Peyer's patch (tissue), 4 donors: ENCODE measurements at regions not wholly inside any gene's neighbourhood (a gene's known extent, or its start where the extent isn't known, plus 50 kb on each side); places are given as distances from the start of the nearest gene placed in this dataset.

ENCODE experiments used
- DNase-seq, 3 donors: peaks; one replicate each; pipeline ENCODE4 v3.0.0-alpha.2; 2017 to 2019
- H3K27ac ChIP-seq, 4 donors: fragments of 200-600 bp; sonication (generic); one replicate each; pipeline ENCODE4 v1.5.1; 2016 to 2019
- H3K27me3 ChIP-seq, 2 donors: fragments of 200-600 bp; sonication (generic); one replicate each; pipeline ENCODE4 v1.5.1; 2019
- H3K36me3 ChIP-seq, 3 donors: fragments of 200-600 bp; sonication (generic); one replicate each; pipeline ENCODE4 v1.5.1; 2016 to 2019
- H3K4me1 ChIP-seq, 4 donors: fragments of 200-600 bp; sonication (generic); one replicate each; pipeline ENCODE4 v1.5.1; 2016 to 2019
- H3K4me3 ChIP-seq, 4 donors: fragments of 200-600 bp; sonication (generic); 1 replicate in 3 of 4; 2 replicates in 1 of 4; pipeline ENCODE4 v1.5.1; 2016 to 2019; ENCODE audit warnings: mild to moderate bottlenecking in 1 of 4
- H3K9me3 ChIP-seq, 4 donors: fragments of 200-600 bp; sonication (generic); one replicate each; pipeline ENCODE4 v1.5.1; 2016 to 2019; ENCODE audit warnings: mild to moderate bottlenecking in 1 of 4
- POLR2A ChIP-seq, 2 donors: fragments of 450-650 bp; IDR thresholded peaks; one replicate each; pipeline ENCODE4 v1.5.1; 2017; ENCODE audit warnings: antibody characterized with exemption in 2 of 2, mild to moderate bottlenecking in 2 of 2, moderate library complexity in 2 of 2
- TF ChIP-seq, protein P1 (sequence below), 6 experiments: fragments of 450-650 bp in 4 of 6; fragments of 200-600 bp in 2 of 6; sonication (generic) in 1 of 6; IDR thresholded peaks; one replicate each; pipeline ENCODE4 v1.5.1; 2017 to 2019; ENCODE audit warnings: antibody characterized with exemption in 6 of 6, mild to moderate bottlenecking in 3 of 6, moderate library complexity in 1 of 6

DNA sequence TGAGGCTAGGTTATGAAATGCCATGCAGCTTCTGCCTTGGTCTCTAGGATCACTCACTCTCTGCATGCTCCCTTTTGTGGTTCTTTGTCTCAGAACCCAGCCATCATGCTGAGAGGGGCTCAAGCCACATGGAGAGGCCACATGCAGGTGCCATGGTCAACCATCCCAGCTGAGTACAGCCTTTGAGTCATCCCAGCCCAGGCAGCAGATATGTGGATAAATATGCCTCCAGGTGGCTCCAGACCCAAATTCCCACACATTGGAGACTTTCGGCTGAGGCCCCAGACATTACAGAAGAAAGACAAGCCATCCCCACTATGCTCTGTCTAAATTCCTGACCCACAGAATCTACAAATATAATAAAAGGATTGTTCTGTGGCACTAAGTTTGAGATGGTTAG lies 102.0 kb downstream of the LHX9 start:
- no peak overlapping the region for H3K4me3 ChIP-seq
- TF ChIP-seq, protein P1, sequence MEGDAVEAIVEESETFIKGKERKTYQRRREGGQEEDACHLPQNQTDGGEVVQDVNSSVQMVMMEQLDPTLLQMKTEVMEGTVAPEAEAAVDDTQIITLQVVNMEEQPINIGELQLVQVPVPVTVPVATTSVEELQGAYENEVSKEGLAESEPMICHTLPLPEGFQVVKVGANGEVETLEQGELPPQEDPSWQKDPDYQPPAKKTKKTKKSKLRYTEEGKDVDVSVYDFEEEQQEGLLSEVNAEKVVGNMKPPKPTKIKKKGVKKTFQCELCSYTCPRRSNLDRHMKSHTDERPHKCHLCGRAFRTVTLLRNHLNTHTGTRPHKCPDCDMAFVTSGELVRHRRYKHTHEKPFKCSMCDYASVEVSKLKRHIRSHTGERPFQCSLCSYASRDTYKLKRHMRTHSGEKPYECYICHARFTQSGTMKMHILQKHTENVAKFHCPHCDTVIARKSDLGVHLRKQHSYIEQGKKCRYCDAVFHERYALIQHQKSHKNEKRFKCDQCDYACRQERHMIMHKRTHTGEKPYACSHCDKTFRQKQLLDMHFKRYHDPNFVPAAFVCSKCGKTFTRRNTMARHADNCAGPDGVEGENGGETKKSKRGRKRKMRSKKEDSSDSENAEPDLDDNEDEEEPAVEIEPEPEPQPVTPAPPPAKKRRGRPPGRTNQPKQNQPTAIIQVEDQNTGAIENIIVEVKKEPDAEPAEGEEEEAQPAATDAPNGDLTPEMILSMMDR (IDR thresholded peaks at IDR 0.05) = no peak
- TF ChIP-seq POLR2A (IDR thresholded peaks at IDR 0.05) = no peak
- H3K9me3 ChIP-seq = no peaks in the 10 kb centered on the region
- H3K36me3 ChIP-seq = no peaks in the 10 kb centered on the region
- no peak for DNase-seq
- H3K27ac ChIP-seq = no peak overlapping the region
- no peaks in the 10 kb centered on the region for H3K4me1 ChIP-seq
- H3K27me3 ChIP-seq = no peaks in the 10 kb centered on the region

DNA sequence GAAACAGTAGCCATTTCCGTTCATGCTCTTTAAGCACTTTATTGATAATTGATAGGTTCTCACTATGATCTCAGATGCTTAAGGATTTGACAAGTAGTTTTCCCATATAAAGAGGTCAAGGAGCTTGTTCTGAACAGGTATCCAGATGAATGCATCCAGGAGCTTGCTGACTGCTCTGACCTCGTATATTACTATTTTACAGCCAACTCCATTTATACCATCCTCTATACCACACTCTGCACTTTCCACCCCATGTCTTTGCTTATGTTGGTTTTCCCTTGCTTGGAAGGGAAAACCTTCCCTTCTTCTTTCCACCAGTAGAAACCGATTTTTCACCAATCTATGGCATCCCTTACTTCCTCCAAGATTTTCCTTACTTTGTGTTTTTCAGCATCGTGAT lies 107.2 kb downstream of the LHX9 start:
- DNase-seq = no peak
- H3K9me3 ChIP-seq = no peaks in the 10 kb centered on the region
- H3K27me3 ChIP-seq = no peaks in the 10 kb centered on the region
- no peak overlapping the region for H3K27ac ChIP-seq
- no peak for TF ChIP-seq POLR2A (IDR thresholded peaks at IDR 0.05)
- TF ChIP-seq, protein P1 (IDR thresholded peaks at IDR 0.05) = no peak
- no peaks in the 10 kb centered on the region for H3K36me3 ChIP-seq
- no peak overlapping the region for H3K4me3 ChIP-seq
- H3K4me1 ChIP-seq = no peaks in the 10 kb centered on the region

GRCh38 chr1:198024782-198025181 lies 107.6 kb downstream of the LHX9 start:
- Histone ChIP-seq H3K4me1 (no peaks in the 10 kb centered on the region), H3K4me3 (no peak overlapping the region), H3K27ac (no peak overlapping the region), H3K9me3 (no peaks in the 10 kb centered on the region), H3K27me3 (no peaks in the 10 kb centered on the region), H3K36me3 (no peaks in the 10 kb centered on the region)
- DNase-seq = no peak
- TF ChIP-seq, protein P1 (IDR thresholded peaks at IDR 0.05) = no peak
- TF ChIP-seq POLR2A (IDR thresholded peaks at IDR 0.05) = no peak

DNA sequence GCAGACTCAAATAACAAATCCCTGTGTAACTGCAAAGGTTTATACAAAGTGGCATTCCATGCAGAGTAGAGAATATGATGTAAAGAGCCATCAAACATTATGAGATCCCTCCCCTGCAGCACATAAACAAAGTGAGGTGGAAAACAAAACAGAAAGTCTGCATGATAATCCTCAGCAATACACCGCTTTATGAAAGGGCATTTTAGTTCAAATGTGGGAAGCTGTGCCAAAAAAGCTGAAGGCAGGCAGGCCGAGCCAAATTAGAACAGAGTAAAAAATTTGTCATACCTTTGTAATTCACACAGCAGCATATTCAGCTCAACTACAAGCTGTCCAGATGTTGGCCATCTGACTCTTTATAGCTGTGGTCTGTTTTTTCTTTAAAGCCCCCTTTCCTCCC lies 113.5 kb downstream of the LHX9 start:
- Histone ChIP-seq H3K27ac (no peak overlapping the region), H3K9me3 (no peaks in the 10 kb centered on the region), H3K27me3 (no peaks in the 10 kb centered on the region), H3K36me3 (no peaks in the 10 kb centered on the region), H3K4me1 (no peaks in the 10 kb centered on the region), H3K4me3 (peak overlapping the region in 1 of 4 donors; percentile 19)
- DNase-seq = no peak
- TF ChIP-seq, protein P1 (IDR thresholded peaks at IDR 0.05) = no peak

- Histone ChIP-seq H3K36me3 (no peaks in the 10 kb centered on the region), H3K9me3 (no peaks in the 10 kb centered on the region), H3K4me3 (no peak overlapping the region), H3K27me3 (no peaks in the 10 kb centered on the region), H3K4me1 (no peaks in the 10 kb centered on the region), H3K27ac (no peak overlapping the region)
- TF ChIP-seq, protein P1 (IDR thresholded peaks at IDR 0.05) = no peak
- TF ChIP-seq POLR2A (IDR thresholded peaks at IDR 0.05) = no peak
- DNase-seq = no peak
Observed at GRCh38 chr1:198031086-198031485, 113.9 kb downstream of the LHX9 start.

DNA sequence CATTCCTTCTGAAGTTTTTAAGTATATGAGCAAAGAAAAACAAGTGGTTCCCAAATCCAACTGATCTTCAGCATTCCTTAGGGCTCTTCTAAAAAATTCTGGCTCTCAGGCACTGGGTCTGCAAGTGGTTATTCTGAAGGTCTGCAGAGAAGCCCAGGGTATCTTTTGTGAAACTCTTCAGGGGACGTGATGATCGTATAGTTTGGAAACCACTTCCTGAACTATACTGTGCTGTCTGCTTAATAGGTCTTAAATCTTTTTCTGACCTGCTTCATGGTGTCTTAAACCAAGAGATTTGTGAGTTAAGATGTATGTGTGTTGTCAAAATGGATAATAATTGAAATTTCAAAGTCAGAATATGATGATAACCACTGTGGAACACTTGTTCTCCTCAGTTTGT lies 115.5 kb downstream of the LHX9 start:
- Histone ChIP-seq H3K27me3 (no peaks in the 10 kb centered on the region), H3K9me3 (no peaks in the 10 kb centered on the region), H3K4me1 (no peaks in the 10 kb centered on the region), H3K4me3 (no peak overlapping the region), H3K36me3 (no peaks in the 10 kb centered on the region), H3K27ac (no peak overlapping the region)
- no peak for TF ChIP-seq POLR2A (IDR thresholded peaks at IDR 0.05)
- TF ChIP-seq, protein P1 (IDR thresholded peaks at IDR 0.05) = no peak
- DNase-seq = no peak
